Kasumi-1 (cell line): ENCODE measurements at regions not wholly inside any gene's neighbourhood (a gene's known extent, or its start where the extent isn't known, plus 50 kb on each side); places are given as distances from the start of the nearest gene placed in this dataset.
"Not testable (repeated sequence)": the region's sequence is repeated elsewhere in the genome, so short reads cannot be mapped to it uniquely, and the experiment has no call there.

Experiments
- DNase-seq, 2 experiments: peaks; one replicate each; lab custom pipeline; 2025; lab: John Stamatoyannopoulos, UW

- DNase-seq = no peak
These were observed 110.9 kb upstream of the COL5A1 start for GRCh38 chr9:134530724-134531123.

- DNase-seq = no peak
These were observed 110.2 kb upstream of the COL5A1 start for GRCh38 chr9:134531220-134531970.

- no peak for DNase-seq
These were observed 109.5 kb upstream of the COL5A1 start for GRCh38 chr9:134532084-134532483.

DNA sequence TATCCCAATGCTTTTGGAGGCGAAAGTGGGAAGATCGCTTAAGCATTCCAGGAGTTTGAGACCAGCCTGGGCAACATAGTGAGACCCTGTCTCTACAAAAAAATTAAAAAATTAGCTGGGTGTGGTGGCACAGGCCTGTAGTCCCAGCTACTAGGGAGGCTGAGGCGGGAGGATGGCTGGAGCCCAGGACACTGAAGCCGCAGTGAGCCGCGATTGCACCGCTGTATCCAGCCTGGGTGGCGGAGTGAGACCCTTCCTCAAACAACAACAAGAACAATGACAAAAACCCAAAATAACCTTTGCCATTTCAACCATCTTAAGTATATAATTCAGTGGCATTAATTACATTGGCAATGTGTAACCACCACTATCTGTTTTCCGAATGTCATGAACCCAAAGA is 108.9 kb upstream of the COL5A1 start:
- not testable (repeated sequence) for DNase-seq

- no peak for DNase-seq
These were observed 107.6 kb upstream of the COL5A1 start for GRCh38 chr9:134533850-134534588.

- no peak for DNase-seq
These were observed 106.9 kb upstream of the COL5A1 start for GRCh38 chr9:134534661-134535080.

- DNase-seq = no peak
These were observed 106.4 kb upstream of the COL5A1 start for GRCh38 chr9:134535171-134535570.

DNA sequence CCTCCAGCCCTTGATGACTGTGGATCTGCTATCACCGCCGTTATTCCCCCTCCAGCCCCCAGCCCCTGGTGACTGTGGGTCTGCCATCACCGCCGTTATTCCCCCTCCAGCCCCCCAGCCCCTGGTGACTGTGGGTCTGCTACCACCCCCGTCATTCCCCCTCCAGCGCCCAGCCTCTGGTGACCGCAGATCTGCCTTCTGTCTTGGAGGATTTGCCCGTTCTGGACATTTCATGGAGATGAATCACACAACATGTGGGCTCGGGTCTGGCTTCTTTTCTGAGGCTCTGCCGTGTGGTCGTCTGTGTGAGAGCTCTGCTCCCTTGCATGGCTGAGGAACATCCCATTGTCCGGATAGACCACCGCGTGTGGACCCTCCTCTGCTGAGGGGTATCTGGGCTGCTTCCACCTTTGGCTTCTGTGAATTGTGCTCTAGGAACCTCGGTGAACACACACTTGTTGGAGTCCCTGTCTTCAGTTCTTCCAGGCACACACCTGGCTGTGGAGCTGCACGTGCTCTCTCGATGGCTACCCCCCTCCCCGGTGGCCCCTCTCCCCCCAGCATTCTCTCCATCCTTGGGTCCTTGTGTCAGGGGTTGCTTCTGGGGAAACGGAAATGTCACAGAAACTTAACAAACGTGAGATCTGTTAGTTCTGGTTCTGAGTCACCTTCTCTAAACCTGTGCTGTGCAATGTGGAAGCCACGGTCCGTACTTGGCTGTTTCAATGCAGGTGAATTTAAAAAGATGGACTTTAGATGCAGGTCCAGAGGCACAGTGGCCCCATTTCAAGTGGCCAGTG is 105.3 kb upstream of the COL5A1 start:
- DNase-seq = no peak

- no peak for DNase-seq
These were observed 104.7 kb upstream of the COL5A1 start for GRCh38 chr9:134536931-134537330.

DNA sequence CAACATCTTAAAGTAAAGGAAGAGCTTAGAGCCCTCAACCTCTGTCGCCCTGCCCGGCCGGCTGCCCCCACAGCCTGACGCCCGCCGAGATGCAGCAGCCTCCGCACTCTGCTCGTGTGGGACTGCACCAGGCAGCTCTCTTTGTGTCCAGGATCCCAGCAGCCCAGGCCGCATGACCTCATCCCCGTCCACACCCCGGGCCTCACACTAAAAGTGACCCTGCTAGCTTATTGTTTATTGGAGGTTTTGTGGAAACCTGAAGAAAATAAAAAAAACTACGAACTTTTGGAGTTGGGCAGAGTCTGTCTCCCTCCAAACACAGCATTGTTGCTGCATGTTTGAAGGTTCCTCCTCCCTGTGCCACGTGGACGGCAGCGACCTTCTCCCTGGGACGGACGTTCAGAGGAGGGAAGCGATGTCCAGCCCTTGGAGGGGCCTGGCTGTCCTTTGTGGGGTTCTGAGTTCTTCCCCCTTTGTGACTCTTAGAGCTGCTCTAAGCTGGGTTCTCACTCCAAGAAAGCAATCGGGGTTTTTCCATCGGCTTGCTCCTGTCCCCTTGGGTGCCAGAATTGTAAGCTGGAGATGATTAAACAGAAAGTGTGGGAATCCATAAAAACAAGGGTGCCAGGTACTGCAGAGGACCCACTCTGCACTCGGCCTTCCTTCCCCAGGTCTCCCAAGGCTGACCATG is 103.5 kb upstream of the COL5A1 start:
- DNase-seq = no peak

DNA sequence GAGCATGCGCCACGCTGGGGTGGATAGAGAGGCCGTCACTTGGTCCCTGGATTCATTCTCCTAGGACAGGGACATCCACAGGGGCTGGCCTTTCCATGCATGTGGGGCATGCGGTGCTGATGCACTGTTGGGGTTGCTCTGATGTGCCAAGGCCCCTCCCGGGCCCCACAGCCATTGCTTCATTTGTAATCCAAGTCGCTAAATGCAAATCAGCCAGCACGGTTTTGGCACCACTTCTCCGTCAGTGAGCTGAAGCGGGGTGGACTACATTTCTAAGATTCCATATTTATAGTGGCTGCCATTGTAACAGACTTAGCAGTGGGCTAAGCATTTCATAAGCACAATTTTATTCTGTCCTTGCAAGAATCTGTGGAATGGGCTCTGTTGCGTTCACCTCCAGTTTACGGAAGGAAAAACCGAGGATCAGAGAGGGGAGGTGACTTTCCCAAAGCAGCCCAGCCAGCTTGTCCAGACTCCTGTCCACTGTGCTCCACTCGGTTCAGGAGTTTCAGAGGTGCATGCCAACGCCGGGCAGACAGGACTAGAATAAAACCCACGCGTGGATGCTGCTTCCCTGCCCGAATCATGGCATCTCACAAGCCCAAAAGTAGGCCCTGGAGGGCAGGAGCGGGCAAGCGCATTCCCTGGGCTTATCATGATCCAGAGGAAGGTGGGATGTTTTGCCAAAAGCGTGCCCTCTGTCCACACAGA is 102.6 kb upstream of the COL5A1 start:
- no peak for DNase-seq

DNA sequence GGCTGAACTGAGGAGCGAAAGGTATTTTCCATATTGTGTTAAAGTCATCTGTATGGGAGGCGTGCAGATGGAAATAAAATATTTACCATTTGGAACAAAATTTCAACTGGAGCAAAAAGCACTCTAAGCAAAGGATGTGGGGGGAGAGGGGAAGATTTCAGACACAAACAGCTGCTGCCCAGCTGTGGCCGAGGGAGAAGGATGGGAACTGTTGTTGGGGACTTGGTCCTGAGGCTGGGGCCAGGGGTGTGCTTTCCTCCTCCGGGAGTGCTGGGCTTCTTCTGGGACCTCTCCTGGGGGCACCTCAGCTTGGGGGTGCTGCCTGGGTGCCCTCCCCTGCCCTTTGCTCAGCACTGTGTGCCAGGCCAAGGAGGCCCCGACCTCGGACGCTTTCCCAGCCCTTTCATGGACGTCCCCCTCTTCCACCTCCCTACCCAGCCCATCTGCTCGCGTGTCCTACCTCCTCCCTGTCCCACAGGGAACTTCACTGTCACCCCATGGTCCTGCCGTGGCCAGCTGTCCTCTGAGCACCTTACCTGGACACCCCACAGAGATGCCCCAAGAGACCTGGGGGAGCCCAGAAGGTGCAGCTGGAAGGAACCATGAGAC is 101.9 kb upstream of the COL5A1 start:
- no peak for DNase-seq

DNA sequence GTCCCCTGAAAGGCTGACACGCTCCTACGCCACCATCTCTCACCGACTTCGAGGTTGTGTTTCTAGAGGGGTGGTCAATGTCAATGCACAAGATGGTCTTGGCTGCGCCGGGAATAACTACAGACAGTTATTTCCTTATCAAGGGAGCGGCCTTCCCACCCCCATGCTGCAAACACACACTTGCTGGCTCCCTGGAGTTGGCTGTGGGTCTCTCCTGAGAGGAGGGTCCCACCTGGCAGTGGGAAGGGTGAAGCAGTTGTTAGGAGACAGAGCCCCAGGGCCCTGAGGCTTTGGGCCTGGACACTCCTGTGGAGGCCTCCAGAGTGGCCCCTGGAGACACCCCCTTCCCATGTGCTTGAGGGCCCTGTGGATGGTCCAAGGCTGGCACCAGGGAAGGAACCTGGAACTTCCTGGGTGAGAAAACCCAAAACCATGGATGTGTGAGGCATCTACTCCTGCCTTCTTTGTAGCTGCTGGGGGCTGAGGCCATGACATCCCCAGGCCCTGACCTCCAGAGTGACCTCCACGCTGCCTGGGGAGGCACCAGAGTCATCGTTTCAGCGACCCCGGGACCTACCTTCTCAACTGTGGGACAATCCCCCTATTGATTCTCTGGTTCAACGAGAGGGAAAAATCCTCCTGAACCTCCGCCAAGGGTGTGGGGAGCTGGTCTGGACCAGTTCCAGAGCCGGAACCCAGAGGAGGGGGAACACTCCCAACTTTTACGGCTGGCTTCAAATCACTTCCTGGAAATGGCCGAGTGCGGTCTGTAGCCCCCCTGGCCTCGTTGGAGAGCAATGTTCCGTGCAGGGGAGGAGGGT is 101.1 kb upstream of the COL5A1 start:
- DNase-seq = no peak

GRCh38 chr9:134541097-134541747 is 100.4 kb upstream of the COL5A1 start:
- no peak for DNase-seq

DNA sequence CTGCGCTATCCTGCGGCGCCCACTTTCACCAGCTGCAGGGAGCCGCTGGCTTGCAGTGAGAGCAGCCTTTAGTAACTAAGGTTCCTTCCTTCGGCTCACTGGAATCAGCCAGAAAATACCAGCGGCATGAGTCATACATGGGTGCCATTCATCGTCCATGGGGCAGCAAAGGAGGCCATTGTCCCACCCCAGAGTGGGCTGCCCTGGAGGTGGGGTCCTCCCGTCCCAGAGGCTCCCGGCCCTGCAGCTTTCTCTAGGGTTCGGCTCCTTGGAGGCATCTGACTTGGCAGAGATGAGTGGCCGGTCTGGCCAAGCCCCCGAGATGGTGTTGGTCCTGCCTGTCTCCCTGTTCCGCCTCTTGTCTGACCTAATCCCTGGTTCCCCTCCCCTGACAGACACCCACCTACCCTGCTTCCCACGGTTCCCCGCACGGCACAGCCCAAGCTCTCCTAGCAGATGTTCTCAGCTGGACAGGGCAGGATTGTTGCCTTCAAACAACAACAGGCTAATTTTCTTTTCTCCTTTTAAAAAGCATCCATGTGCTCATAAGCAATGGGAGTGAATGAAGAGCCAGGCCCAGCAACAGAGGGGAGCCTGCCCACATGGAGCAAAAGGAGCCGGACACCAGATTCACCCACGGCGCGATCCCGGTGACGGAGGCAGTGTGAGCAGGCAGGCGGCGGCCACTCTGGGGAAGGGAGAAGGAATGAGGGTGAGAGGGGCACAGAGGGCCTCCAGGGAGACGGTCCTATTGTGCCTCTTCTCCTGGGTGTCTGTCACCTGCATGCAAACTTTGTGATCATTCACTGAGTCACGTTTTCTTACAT is 97.0 kb upstream of the COL5A1 start:
- DNase-seq = no peak

GRCh38 chr9:134545215-134545542 is 96.4 kb upstream of the COL5A1 start:
- no peak for DNase-seq

DNA sequence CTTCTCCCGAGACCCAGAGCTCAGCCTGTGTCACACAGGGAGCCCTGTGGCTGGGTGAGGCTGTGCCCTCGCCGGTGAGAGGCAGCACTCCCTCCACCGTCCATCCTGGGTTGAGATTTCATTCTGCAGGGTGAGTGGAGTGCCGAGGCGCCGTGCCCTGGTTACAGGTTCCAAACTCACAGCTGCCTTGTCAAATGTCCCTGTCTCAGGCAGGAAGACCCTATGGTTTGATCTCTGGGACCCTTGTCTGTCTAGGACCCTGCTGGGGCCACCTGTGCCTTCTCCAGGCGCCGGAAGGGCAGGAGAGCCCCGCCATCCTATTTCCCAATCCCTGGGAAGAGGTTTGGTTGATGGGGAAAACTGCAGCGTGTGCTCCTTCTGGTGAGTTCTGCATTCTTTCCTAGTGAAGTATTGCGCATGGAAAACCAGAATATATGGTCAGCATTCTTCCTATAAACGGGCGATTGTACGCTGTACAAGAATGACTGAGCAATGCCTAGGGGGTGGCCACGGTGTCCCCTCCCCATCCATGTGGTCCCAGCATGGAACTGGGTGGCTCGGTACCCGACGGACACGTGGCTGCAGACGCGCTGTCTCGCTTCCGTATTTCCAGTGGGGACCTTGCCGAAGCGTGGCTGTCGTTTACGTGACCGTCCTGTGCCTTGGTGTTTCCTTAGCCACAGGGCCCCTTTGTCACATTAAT is 95.9 kb upstream of the COL5A1 start:
- DNase-seq = no peak

- DNase-seq = no peak
These were observed 95.3 kb upstream of the COL5A1 start for GRCh38 chr9:134546246-134546731.
